K562 (cell line): ENCODE measurements at regions not wholly inside any gene's neighbourhood (a gene's known extent, or its start where the extent isn't known, plus 50 kb on each side); places are given as distances from the start of the nearest gene placed in this dataset.

Experiments
- ATAC-seq: fragments of 200-7000 bp; cut with Tn5 transposase; 3 replicates; pipeline ENCODE4 v1.9.1; 2020; ENCODE audit warnings: moderate library complexity
- BruUV-seq: library from RNA; stranded (reverse); fragments of 400-500 nt; replicated peaks from 2 replicates; lab custom pipeline; 2021; lab: Mats Ljungman, UMichigan
- CTCF ChIA-PET: fragments of 300-600 bp; formaldehyde crosslinking; extraction: SDS; loops from one replicate; lab custom pipeline; 2021; ENCODE audit warnings: low intra/inter-chr PET ratio; lab: Yijun Ruan, JAX
- POLR2A ChIA-PET: fragments of 300-600, 350-650 bp; sonication (Branson Sonifier 250); formaldehyde crosslinking; extraction: SDS; loops from one replicate; lab custom pipeline; 2021; ENCODE audit warnings: antibody characterized with exemption, inconsistent platforms; lab: Yijun Ruan, JAX
- DNase-seq, 4 experiments: peaks; one replicate each; pipeline versions ENCODE4 v3.0.0 to v3.0.0-alpha.2; 2011 to 2018; ENCODE audit warnings: low spot score in 3 of 4, mixed read lengths in 3 of 4; ENCODE audit errors: extremely low read depth in 1 of 4
- FAIRE-seq: peaks from 2 replicates; lab custom pipeline; 2011; peaks lifted over from hg19 to GRCh38; lab: Jason Lieb, UNC
- H2AFZ ChIP-seq: 2 replicates; pipeline ENCODE4 v1.6.0; 2011; ENCODE audit warnings: low read depth, low read length, control low read depth, inconsistent platforms
- H3K27ac ChIP-seq: fragments of 200-600 bp; 3 replicates; pipeline ENCODE4 v1.8.0; 2011; ENCODE audit warnings: low read depth, mild to moderate bottlenecking, control low read depth, inconsistent platforms, low read length, moderate library complexity, mixed read lengths; ENCODE audit errors: extremely low read depth
- H3K27me3 ChIP-seq, 2 experiments: fragments of 300-600 bp in 1 of 2; 2 replicates in 1 of 2; 3 replicates in 1 of 2; pipeline versions ENCODE4 v1.6.0 to v1.8.0; 2011; ENCODE audit warnings: inconsistent platforms in 2 of 2, low read length in 2 of 2, mild to moderate bottlenecking in 1 of 2, mixed read lengths in 1 of 2, moderate library complexity in 1 of 2; ENCODE audit not compliant: control insufficient read depth in 2 of 2, insufficient read depth in 2 of 2
- H3K36me3 ChIP-seq: fragments of 300-600 bp; 3 replicates; pipeline ENCODE4 v1.8.0; 2011; ENCODE audit warnings: mild to moderate bottlenecking, low read length, inconsistent platforms; ENCODE audit not compliant: control insufficient read depth, insufficient read depth
- H3K4me1 ChIP-seq, 2 experiments: fragments of 200-600 bp in 1 of 2; replicated peaks in 1 of 2; 2 replicates in 1 of 2; 3 replicates in 1 of 2; pipeline versions ENCODE4 v1.5.1 to v1.8.0; 2011; ENCODE audit warnings: inconsistent platforms in 2 of 2, low read length in 2 of 2, mild to moderate bottlenecking in 1 of 2, mixed read lengths in 1 of 2, moderate library complexity in 1 of 2; ENCODE audit not compliant: control insufficient read depth in 2 of 2, insufficient read depth in 2 of 2
- H3K4me2 ChIP-seq: 2 replicates; pipeline ENCODE4 v1.6.1; 2011; ENCODE audit warnings: low read length, control low read depth, inconsistent platforms, mixed read lengths; ENCODE audit not compliant: insufficient read depth
- H3K4me3 ChIP-seq: fragments of 200-600 bp; sonication (generic), shearing (Covaris generic); 2 replicates; pipeline ENCODE4 v1.5.1; 2016; ENCODE audit warnings: control low read depth, inconsistent platforms
- H3K79me2 ChIP-seq: fragments of 200-600 bp; 3 replicates; pipeline ENCODE4 v1.8.0; 2011; ENCODE audit warnings: low read length, inconsistent platforms; ENCODE audit not compliant: control insufficient read depth, insufficient read depth
- H3K9ac ChIP-seq, 2 experiments: 2 replicates each; pipeline versions ENCODE4 v1.6.0 to v1.6.1; 2011; ENCODE audit warnings: low read depth in 2 of 2, low read length in 2 of 2, control low read depth in 1 of 2, inconsistent platforms in 1 of 2, mild to moderate bottlenecking in 1 of 2, mixed read lengths in 1 of 2; ENCODE audit not compliant: insufficient read depth in 1 of 2
- H3K9me1 ChIP-seq: one replicate; pipeline ENCODE4 v1.6.0; 2011; ENCODE audit warnings: inconsistent platforms, mild to moderate bottlenecking, low read length, moderate library complexity; ENCODE audit not compliant: control insufficient read depth, insufficient read depth
- H3K9me3 ChIP-seq: replicated peaks from 2 replicates; pipeline ENCODE4 v1.5.1; 2011; ENCODE audit warnings: low read depth, low read length, inconsistent platforms; ENCODE audit not compliant: control insufficient read depth, insufficient read depth
- H4K20me1 ChIP-seq: replicated peaks from 2 replicates; pipeline ENCODE4 v1.6.1; 2011; ENCODE audit warnings: low read length, inconsistent platforms, mixed read lengths; ENCODE audit not compliant: control insufficient read depth, insufficient read depth
- ETV6 ChIP-seq, 3 experiments: fragments of 150-350 bp in 1 of 3; sonication (generic) in 1 of 3; formaldehyde crosslinking in 1 of 3; IDR thresholded peaks; 2 replicates each; pipeline versions ENCODE4 v1.6.1 to v1.8.0; 2014 to 2022; ENCODE audit warnings: borderline replicate concordance in 2 of 3, low read depth in 2 of 3, antibody characterized with exemption in 1 of 3, low read length in 1 of 3, mild to moderate bottlenecking in 1 of 3, missing genetic modification reagents in 1 of 3
- HNRNPL ChIP-seq: fragments of 200-400 bp; formaldehyde crosslinking; IDR thresholded peaks from 2 replicates; pipeline ENCODE4 v1.6.1; 2017; ENCODE audit warnings: low read depth, mild to moderate bottlenecking, low read length
- PHF20 ChIP-seq: fragments of 450-650 bp; IDR thresholded peaks from 2 replicates; pipeline ENCODE4 v1.6.1; 2018; ENCODE audit not compliant: partially characterized antibody
- PURB ChIP-seq: sonication (generic); formaldehyde crosslinking; IDR thresholded peaks from 2 replicates; pipeline ENCODE4 v1.9.0; 2021; ENCODE audit warnings: low read depth, mild to moderate bottlenecking, missing genetic modification reagents
- RBM25 ChIP-seq: fragments of 200-400 bp; formaldehyde crosslinking; IDR thresholded peaks from 2 replicates; pipeline ENCODE4 v1.6.1; 2018; ENCODE audit warnings: low read length, low read depth, moderate library complexity; ENCODE audit not compliant: severe bottlenecking
- SIX5 ChIP-seq, 2 experiments: IDR thresholded peaks; 2 replicates each; pipeline ENCODE4 v1.6.1; 2011; ENCODE audit warnings: low read length in 2 of 2, borderline replicate concordance in 1 of 2, low read depth in 1 of 2, mild to moderate bottlenecking in 1 of 2, moderate library complexity in 1 of 2; ENCODE audit not compliant: insufficient read depth in 1 of 2
- SLC30A9 ChIP-seq: fragments of 250-450 bp; sonication (Bioruptor Pico); IDR thresholded peaks from 2 replicates; pipeline ENCODE4 v1.8.0; 2022; ENCODE audit warnings: mild to moderate bottlenecking, moderate library complexity
- TEAD1 ChIP-seq, 2 experiments: fragments of 450-650 bp in 1 of 2; sonication (generic) in 1 of 2; formaldehyde crosslinking; IDR thresholded peaks; 2 replicates each; pipeline versions ENCODE4 v1.4.0 to v1.8.0; 2020 to 2022; ENCODE audit warnings: mild to moderate bottlenecking in 2 of 2, missing genetic modification reagents in 1 of 2
- TFAP4 ChIP-seq: sonication (generic); formaldehyde crosslinking; IDR thresholded peaks from 2 replicates; pipeline ENCODE4 v1.8.0; 2022; ENCODE audit warnings: missing genetic modification reagents, mild to moderate bottlenecking, moderate library complexity, borderline replicate concordance
- ZHX1 ChIP-seq: fragments of 150-350 bp; conservative IDR thresholded peaks from 2 replicates; pipeline ENCODE4 v1.6.1; 2014; ENCODE audit warnings: low read length
- ZNF280A ChIP-seq: fragments of 450-650 bp; IDR thresholded peaks from 2 replicates; pipeline ENCODE4 v1.6.1; 2018; ENCODE audit warnings: mild to moderate bottlenecking, low read depth; ENCODE audit not compliant: partially characterized antibody
- ZNF589 ChIP-seq: fragments of 200-800 bp; sonication (Bioruptor generic); IDR thresholded peaks from 2 replicates; pipeline ENCODE4 v1.6.1; 2016; ENCODE audit warnings: low read depth, missing genetic modification characterization, missing compliant biosample characterization
- ZSCAN32 ChIP-seq: fragments of 450-650 bp; formaldehyde crosslinking; IDR thresholded peaks from 2 replicates; pipeline ENCODE4 v1.4.0; 2020; ENCODE audit warnings: mild to moderate bottlenecking, moderate library complexity
- WGBS: fragments of 100-300 bp; shearing (Covaris generic); methylation state at CpG from one replicate; pipeline ENCODE4 v1.1.6; 2016; ENCODE audit warnings: low coverage, mixed read lengths; ENCODE audit not compliant: insufficient coverage; ENCODE audit errors: missing lambda C conversion rate; 5-methylcytosine and 5-hydroxymethylcytosine counted together
- in situ Hi-C: fragments of 300-500 bp; cut with MboI; formaldehyde crosslinking; loops from 4 replicates; pipeline ENCODE4 v1.15.0; 2018; ENCODE audit warnings: inconsistent platforms, mixed read lengths
- intact Hi-C: fragments of 100-400 bp; cut with micrococcal nuclease; formaldehyde crosslinking; loops from 2 replicates; pipeline ENCODE4 v1.14.2; 2022

- Histone ChIP-seq H3K4me2 (no peak overlapping the region), H3K4me1 (no peaks in the 10 kb centered on the region), H2AFZ (no peak overlapping the region), H3K9me1 (no peaks in the 10 kb centered on the region), H3K9ac (no peak overlapping the region), H3K79me2 (no peaks in the 10 kb centered on the region), H3K27me3 (no peaks in the 10 kb centered on the region; a peak in 2 of 5 replicates), H3K9me3 (no peaks in the 10 kb centered on the region), H4K20me1 (no peaks in the 10 kb centered on the region), H3K27ac (no peak overlapping the region), H3K36me3 (no peaks in the 10 kb centered on the region), H3K4me3 (no peak overlapping the region)
- 0% methylated on average over 2 of the region's 2 CpGs for WGBS
- ChIA-PET POLR2A (no interaction called here), CTCF (no interaction called here)
- BruUV-seq: no TSS peak
- FAIRE-seq (no peak), DNase-seq (no peak), ATAC-seq (no peak)
- intact Hi-C loops: no loop called here
- in situ Hi-C loops: no loop called here
- TF ChIP-seq TFAP4: no peak
- TF ChIP-seq ETV6 (IDR thresholded peaks at IDR 0.05; ENCODE audit: borderline replicate concordance in 1 of 2, low read depth in 2 of 2, low read length in 1 of 2): no peak
- no peak for TF ChIP-seq ETV6 (CRISPR knock-in tag; IDR thresholded peaks at IDR 0.05; ENCODE audit: borderline replicate concordance)
- no peak for TF ChIP-seq PHF20
- no peak for TF ChIP-seq ZSCAN32 (CRISPR knock-in tag)
- no peak for TF ChIP-seq ZNF589 (CRISPR knock-in tag)
- TF ChIP-seq SIX5 (IDR thresholded peaks at IDR 0.05; ENCODE audit: borderline replicate concordance in 1 of 2, insufficient read depth in 1 of 2, low read depth in 1 of 2, low read length in 2 of 2): no peak
- no peak for TF ChIP-seq SLC30A9 (CRISPR knock-in tag)
- TF ChIP-seq HNRNPL: no peak
- no peak for TF ChIP-seq RBM25
- TF ChIP-seq ZHX1: no peak
- no peak for TF ChIP-seq PURB
- TF ChIP-seq TEAD1 (CRISPR knock-in tag; IDR thresholded peaks at IDR 0.05): no peak
- TF ChIP-seq ZNF280A: no peak
Observed at GRCh38 chr5:174801798-174802197, 77.4 kb downstream of the MSX2 start.
